ENCODE measurements at regions not wholly inside any gene's neighbourhood (a gene's known extent, or its start where the extent isn't known, plus 50 kb on each side); places are given as distances from the start of the nearest gene placed in this dataset.
"Not testable (repeated sequence)": the region's sequence is repeated elsewhere in the genome, so short reads cannot be mapped to it uniquely, and the experiment has no call there.

DNA sequence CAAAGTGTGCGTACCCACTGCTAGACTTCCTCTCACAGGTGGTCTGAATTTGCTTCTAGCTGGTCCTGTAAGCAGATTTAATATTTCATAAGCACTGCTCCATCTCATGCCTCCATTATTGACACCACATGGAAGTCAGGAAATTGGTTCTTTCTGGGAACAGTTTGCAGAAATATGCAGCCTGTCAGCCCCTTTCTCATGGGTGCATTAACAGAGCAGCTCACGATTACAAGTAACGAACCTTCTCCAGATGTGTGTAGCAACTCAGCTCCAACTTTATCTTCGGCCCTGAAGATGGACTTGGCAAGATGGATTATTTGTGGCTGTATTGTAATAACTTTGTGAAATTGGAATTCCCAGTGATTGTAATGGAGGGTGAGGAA is 214.5 kb upstream of the DDHD1 start:
- DNase-seq (ENCODE audit: low read depth in 3 of 3, low spot score in 1 of 3) = no peak

GRCh38 chr14:53365486-53366130 is 212.5 kb upstream of the DDHD1 start:
- no peak for DNase-seq (ENCODE audit: low read depth in 3 of 3, low spot score in 1 of 3)

- not testable (repeated sequence) for DNase-seq (ENCODE audit: low read depth in 3 of 3, low spot score in 1 of 3)
Measured at GRCh38 chr14:53362916-53363315, 209.8 kb upstream of the DDHD1 start.

DNA sequence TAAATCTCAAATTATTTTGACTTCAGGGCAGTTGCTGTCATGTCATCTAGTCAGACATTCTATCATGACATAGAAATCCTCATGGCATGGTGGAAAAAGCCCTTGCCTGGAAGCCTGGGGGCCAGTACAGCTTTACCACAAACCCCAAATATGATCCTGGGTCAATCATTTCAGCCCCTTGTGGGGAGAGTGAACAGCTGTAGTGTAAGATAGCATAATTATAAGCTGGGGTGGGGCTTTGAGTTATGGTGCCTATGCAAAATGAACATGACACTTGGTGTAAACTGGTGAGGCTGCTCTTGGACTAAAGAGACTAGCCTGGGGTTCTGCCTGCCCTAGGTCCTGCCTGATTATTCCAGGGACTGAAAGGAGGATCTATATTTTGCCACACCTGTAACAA is 207.7 kb upstream of the DDHD1 start:
- DNase-seq (ENCODE audit: low read depth in 3 of 3, low spot score in 1 of 3) = no peak

- no peak for DNase-seq (ENCODE audit: low read depth in 3 of 3, low spot score in 1 of 3)
Measured at GRCh38 chr14:53358166-53358565, 205.0 kb upstream of the DDHD1 start.

GRCh38 chr14:53356361-53357150 is 203.4 kb upstream of the DDHD1 start:
- no peak for DNase-seq (ENCODE audit: low read depth in 3 of 3, low spot score in 1 of 3)

GRCh38 chr14:53355581-53356112 is 202.5 kb upstream of the DDHD1 start:
- DNase-seq (ENCODE audit: low read depth in 3 of 3, low spot score in 1 of 3) = no peak

- DNase-seq (ENCODE audit: low read depth in 3 of 3, low spot score in 1 of 3) = no peak
Measured at GRCh38 chr14:53354336-53354735, 201.2 kb upstream of the DDHD1 start.

DNA sequence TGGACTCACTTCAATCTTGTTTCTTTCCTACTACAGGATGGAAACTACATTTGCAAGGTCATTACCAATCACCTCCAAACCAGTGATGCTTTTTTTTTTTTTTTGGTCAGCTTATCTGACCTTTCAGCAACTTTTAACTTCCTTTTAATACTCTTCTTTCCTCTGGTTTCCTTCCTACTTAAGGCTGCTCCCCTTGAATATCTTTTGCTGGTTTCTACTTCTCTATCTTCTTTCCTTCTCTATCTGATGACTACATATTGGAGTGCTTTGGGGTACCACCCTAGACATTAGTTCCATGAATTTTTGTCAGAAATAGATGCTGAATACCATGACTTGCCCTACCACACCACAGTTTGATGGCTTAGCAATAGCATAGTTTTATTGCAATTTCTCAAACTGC is 197.7 kb upstream of the DDHD1 start:
- DNase-seq (ENCODE audit: low read depth in 3 of 3, low spot score in 1 of 3) = no peak

GRCh38 chr14:53350429-53350828 is 197.3 kb upstream of the DDHD1 start:
- no peak for DNase-seq (ENCODE audit: low read depth in 3 of 3, low spot score in 1 of 3)

GRCh38 chr14:53346988-53347387 is 193.9 kb upstream of the DDHD1 start:
- no peak for DNase-seq (ENCODE audit: low read depth in 3 of 3, low spot score in 1 of 3)

GRCh38 chr14:53341324-53341723 is 188.2 kb upstream of the DDHD1 start:
- DNase-seq (ENCODE audit: low read depth in 3 of 3, low spot score in 1 of 3) = no peak

- no peak for DNase-seq (ENCODE audit: low read depth in 3 of 3, low spot score in 1 of 3)
Measured at GRCh38 chr14:53338192-53338591, 185.1 kb upstream of the DDHD1 start.

- no peak for DNase-seq (ENCODE audit: low read depth in 3 of 3, low spot score in 1 of 3)
Measured at GRCh38 chr14:53336729-53337128, 183.6 kb upstream of the DDHD1 start.

DNA sequence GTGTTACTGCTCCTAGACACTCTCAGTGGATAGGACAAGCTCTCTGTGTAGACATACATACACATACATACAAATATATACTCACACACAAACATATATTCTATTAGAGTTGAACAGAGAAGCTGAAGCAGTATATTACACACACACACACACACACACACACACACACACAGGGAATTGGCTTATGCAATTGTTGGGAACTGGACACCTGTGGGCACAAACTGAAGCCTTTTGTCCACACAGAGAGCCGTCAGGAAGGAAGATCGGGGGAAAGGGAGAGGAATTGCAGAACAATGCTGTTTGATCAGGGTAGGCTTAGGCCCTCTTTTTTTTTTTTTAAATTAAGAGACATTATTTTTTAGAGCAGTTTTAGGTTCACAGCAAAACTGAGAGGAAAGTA is 180.7 kb upstream of the DDHD1 start:
- DNase-seq (ENCODE audit: low read depth in 3 of 3, low spot score in 1 of 3) = no peak

GRCh38 chr14:53331921-53332320 is 178.8 kb upstream of the DDHD1 start:
- DNase-seq (ENCODE audit: low read depth in 3 of 3, low spot score in 1 of 3) = no peak

DNA sequence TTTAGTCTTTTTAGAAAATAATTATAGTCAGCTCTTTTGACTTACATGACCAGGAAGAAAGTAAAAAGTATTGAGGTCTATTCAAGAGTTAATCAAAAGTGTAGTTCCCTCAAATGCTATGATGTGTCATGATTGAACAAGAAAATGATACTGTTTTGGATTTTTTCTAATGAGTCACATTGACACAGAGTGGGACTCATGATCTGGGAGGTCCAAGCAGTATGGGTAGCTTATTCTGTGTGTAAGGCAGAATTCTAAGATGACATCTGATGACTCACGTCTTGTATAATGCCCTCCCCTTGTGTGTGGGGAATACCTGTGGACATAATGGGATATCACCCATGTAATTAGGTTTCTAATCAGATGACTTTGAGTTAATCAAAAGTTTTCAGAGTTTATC is 178.1 kb upstream of the DDHD1 start:
- DNase-seq (ENCODE audit: low read depth in 3 of 3, low spot score in 1 of 3) = no peak

DNA sequence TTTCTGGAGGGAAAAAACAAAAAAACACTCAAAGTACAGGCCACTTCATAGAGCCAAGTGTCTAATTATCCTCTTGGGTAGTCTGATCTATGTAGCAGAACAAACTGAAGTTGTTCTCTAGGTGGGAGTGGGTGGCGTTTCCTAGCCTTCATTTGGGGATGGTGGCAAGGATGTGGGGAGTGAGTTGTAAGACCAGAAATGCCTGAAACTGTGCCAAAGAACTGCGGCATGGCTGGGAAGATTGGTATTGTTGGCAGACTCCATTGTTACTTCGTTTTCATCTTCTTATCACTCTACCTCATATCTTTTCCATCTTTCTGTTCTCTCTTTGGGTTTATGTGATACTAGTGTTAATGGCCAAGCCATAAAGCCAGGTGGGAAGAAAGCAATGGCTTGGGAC is 177.3 kb upstream of the DDHD1 start:
- no peak for DNase-seq (ENCODE audit: low read depth in 3 of 3, low spot score in 1 of 3)

DNA sequence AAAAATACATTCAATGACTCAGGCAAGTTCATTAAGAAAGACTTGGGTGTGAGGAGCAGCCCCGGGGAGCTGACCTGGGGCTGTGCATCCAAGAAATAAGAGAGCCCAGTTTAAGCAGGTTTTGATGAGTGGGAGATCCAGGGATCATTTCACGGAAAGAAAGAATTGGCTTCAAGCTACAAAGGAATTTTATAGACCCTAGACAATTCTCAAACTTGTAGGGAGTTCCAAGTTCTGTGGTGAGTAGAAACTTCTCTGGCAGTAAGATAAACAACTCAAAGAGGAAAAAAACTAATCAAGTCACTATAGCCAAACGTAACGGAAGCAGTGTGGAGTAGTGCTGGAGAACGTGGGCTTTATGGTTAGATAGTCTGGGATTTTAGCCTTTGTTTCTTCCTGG is 175.7 kb upstream of the DDHD1 start:
- no peak for DNase-seq (ENCODE audit: low read depth in 3 of 3, low spot score in 1 of 3)

DNA sequence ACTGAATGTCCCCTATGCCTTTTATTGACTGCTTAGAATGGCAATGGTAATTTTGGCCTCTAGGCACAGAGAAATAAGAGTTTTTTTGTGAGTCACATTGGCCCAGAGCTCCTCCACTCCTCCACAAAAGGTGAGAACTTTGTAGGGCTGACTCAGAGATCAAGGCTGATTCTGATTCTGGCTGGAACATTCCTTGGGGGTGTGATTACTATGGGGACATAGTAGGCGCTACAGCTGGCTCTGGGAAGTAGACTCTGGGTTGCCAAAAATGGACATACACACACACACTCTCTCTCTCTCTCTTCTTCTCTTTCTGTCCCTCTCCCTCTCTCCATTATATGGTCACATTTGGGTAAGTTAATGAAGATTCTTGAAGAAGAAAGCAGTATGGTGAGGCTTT is 174.6 kb upstream of the DDHD1 start:
- DNase-seq (ENCODE audit: low read depth in 3 of 3, low spot score in 1 of 3) = no peak

DNA sequence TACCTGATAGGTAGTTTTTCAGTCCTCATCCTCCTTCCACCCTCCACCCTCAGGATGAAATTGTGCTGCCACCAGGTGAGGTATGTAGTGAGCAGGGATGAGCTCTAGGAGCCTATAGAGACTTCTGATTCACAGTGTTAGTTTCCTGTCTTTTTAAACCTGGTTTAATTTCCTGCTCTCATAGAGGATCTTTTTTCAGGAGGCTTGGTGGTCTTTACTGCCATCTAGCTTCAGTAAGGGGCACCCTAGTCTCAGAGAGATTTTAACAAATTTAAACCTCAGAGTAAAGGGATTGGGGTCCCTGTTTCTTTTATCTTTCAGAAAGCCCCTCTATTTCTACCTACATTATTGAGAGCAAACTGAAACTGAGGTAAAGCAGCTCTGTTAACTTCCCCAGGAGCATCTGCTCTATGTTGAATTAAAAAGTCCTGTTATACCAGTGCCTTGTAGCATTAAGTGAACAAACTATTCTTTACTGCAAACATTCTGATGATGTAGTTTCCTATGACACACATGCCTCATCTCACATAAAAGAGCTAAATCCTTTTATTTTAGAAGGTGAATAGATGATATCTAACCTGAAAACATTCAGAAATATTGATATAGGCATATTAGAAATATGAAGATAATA is 172.2 kb upstream of the DDHD1 start:
- no peak for DNase-seq (ENCODE audit: low read depth in 3 of 3, low spot score in 1 of 3)

- no peak for DNase-seq (ENCODE audit: low read depth in 3 of 3, low spot score in 1 of 3)
Measured at GRCh38 chr14:53316504-53316903, 163.4 kb upstream of the DDHD1 start.

Data from stimulated activated CD4-positive, alpha-beta T cell treated with anti-CD3 and anti-CD28 coated beads, TNF-alpha, amount 100 ng/mL, for 1 hour (primary cell).